GM13977 (cell line): ENCODE measurements at regions not wholly inside any gene's neighbourhood (a gene's known extent, or its start where the extent isn't known, plus 50 kb on each side); places are given as distances from the start of the nearest gene placed in this dataset.

Experiments used
- DNase-seq: peaks from one replicate; pipeline ENCODE4 v3.0.0; 2012; ENCODE audit warnings: low spot score
- in situ Hi-C: fragments of 300-500 bp; cut with MboI; formaldehyde crosslinking; loops from one replicate; pipeline ENCODE4 v1.12.0; 2022; ENCODE audit warnings: low sequenced_read_pairs, low pct_unique_long_range_greater_than_20kb, mixed read lengths, inconsistent platforms; ENCODE audit not compliant: unreplicated experiment
- TF ChIP-seq, protein P1 (sequence below): IDR thresholded peaks from 2 replicates; pipeline ENCODE4 v1.5.1; 2012; ENCODE audit warnings: mild to moderate bottlenecking, control low read depth; ENCODE audit not compliant: insufficient read depth; ENCODE audit errors: extremely low read depth, missing control alignments

DNA sequence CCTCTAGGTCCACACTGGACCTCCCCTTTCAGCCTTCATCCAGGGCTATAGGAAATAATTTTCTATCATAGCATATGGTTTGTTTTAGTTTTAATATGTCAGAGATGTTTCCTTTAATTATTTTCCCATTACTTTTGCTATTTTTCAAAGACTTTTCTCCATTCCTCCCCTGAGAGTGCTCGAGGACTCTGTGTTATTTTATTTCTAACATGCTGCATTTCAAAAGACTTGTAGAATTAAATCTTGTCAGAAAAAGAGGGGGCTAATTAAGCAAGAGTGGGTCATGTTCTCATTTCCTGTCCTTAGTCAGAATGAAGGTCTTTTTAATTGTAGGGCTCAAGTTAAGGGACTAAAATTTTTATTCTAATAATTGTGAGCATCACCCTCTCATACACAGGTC lies 71.6 kb upstream of the CTTNBP2 start:
- in situ Hi-C loops, result no loop called here
- TF ChIP-seq, protein P1, sequence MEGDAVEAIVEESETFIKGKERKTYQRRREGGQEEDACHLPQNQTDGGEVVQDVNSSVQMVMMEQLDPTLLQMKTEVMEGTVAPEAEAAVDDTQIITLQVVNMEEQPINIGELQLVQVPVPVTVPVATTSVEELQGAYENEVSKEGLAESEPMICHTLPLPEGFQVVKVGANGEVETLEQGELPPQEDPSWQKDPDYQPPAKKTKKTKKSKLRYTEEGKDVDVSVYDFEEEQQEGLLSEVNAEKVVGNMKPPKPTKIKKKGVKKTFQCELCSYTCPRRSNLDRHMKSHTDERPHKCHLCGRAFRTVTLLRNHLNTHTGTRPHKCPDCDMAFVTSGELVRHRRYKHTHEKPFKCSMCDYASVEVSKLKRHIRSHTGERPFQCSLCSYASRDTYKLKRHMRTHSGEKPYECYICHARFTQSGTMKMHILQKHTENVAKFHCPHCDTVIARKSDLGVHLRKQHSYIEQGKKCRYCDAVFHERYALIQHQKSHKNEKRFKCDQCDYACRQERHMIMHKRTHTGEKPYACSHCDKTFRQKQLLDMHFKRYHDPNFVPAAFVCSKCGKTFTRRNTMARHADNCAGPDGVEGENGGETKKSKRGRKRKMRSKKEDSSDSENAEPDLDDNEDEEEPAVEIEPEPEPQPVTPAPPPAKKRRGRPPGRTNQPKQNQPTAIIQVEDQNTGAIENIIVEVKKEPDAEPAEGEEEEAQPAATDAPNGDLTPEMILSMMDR, result no peak
- DNase-seq, result no peak

DNA sequence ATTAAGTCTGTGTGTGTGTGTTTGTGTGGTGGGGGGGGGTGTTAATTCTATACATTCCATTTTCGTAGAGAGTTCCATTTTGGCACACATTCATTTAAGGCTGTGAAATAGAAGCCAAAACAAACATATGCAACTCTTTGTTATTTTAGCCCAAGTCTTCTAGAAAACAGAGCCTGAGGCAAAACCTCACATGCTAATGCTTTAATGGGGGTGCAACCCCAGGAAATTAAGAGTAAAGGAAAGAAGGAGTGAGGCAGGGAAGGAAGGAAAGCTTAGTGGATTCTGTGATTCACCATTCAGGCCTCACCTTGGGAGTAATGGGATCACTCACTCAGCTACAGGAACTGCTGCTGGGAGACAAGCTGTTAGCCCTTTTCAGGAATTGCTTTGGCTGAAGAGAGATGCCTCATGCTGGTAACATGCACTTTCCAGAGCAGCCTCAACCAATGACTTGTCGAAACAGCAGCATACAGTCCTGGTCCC lies 73.0 kb upstream of the CTTNBP2 start:
- DNase-seq, result no peak
- in situ Hi-C loops, result no loop called here
- TF ChIP-seq, protein P1, result no peak

DNA sequence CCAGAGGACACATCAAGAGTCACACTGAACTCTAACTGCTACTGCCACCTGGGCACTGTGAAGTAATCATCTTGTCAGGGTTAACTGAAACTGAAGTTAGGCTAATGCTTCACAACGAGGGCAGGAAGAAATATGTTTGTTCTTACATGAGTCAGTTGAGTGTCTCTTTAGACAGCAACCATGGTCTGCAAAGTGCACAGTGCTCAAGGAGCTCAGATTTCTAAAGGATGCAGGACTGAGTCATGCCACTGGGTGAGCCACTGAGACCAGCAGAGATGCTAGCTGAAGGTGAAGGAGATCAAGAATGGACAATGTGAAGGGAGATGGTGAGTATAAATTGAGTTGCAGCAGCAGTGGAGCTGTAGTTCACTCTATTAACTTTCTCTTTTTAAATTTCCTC lies 76.0 kb upstream of the CTTNBP2 start:
- TF ChIP-seq, protein P1, result no peak
- DNase-seq, result no peak
- in situ Hi-C loops, result no loop called here

DNA sequence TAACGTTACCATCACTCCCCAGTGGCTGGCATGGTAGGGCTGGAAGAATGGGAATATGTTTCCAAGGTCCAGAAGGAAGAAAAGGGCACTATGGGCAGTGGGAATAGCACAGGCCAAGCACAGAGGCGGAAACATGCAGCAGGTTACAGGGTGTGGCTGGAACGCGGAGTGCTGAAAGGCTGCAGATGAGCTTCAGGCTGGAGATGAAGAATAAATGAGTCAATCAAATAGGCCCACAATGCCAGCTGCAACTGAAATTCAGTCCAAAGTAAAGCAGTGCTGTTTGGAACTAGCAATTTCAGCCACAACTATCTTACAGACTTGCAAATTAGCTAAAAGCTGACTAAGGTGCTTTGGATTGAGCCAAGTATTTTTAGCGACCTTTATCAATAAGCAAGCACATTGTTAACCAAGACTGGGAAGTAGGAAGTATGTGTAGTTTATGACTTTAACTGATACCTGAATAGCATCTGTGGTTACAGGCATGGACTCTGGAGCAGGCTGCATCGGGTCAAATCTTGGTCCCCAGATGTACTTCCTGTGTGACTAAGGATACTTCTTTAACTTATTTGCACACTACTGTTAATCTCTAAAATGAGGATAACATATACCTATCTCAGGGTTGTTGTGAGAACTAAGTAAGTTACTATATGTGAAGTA lies 77.5 kb upstream of the CTTNBP2 start:
- TF ChIP-seq, protein P1, result no peak
- no peak for DNase-seq
- in situ Hi-C loops, result no loop called here

DNA sequence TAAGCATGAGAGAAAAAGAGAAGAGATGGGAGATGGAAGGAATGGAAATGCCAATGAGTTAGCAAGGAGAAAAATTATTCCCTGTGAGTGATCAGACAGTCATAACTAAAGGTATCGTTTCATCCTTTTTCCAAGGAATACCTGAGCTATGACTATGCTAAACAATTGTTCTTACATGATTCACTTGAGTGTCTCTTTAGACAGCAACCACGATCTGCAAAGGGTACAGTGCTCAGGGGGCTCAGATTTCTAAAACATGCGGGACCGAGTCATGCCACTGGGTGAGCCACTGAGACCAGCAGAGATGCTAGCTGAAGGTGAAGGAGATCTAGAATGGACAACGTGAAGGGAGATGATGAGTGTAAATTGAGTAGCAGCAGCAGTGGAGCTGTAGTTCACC lies 78.0 kb upstream of the CTTNBP2 start:
- TF ChIP-seq, protein P1, result no peak
- no peak for DNase-seq
- in situ Hi-C loops, result no loop called here

DNA sequence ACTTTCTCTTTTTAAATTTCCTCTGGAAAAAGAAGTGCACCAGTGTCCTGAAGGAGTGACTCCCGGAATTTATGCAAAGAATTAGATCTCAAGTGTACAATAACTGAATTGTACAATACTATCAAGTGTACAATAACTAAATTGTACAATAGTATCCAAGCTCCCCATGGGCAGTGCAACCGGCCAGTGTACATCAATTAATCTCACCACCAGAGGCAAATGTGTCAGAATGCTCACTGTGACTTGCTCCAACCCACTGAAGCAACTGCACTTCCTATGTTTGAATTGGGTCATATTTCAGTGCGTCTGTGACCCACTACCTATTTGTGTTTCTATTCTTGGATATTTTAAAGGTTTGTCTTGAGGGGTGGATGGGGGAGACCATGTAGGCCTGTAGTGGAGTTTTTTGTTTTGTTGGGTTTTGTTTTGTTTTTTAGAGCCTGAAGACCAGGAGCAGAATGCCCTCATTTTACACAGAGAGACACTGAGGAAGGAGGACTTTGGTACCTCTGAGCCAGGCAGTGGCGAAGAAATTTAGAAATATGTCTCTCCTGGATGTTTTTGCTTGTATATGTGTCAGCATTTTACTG lies 78.5 kb upstream of the CTTNBP2 start:
- TF ChIP-seq, protein P1, result no peak
- in situ Hi-C loops, result no loop called here
- DNase-seq, result no peak
